ENCODE measurements at regions not wholly inside any gene's neighbourhood (a gene's known extent, or its start where the extent isn't known, plus 50 kb on each side); places are given as distances from the start of the nearest gene placed in this dataset.

DNA sequence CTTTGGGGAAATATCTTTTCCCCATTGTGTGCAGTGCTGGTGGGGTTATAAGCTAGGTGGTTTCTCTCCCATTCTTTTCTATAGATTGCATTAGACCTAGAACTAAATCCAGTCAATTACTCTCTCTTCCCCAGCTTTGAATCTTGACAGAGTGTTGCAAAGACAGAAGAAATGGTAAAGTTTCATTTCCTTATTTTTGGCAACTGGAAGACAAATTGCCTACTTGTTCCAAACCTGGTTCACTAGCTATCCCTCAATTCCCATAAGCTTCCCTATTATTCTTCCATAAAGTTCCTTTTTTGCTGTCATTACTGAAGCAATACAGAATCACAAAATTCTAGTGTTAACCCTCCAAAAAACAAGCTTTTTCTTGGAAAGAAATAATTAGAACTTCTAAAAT, 94.0 kb upstream of the ITGA4 start:
- TF ChIP-seq RFX5 (IDR thresholded peaks at IDR 0.05; ENCODE audit: low read depth, low read length), result no peak
- TF ChIP-seq FOS (IDR thresholded peaks at IDR 0.05; ENCODE audit: low read depth, low read length), result no peak
- TF ChIP-seq NFE2L2 (IDR thresholded peaks at IDR 0.05; ENCODE audit: low read depth, low read length), result no peak
- no peaks in the 10 kb centered on the region for H3K36me3 ChIP-seq (ENCODE audit: control insufficient read depth, insufficient read depth, low read length)
- no peaks in the 10 kb centered on the region for H3K27me3 ChIP-seq (ENCODE audit: control insufficient read depth, insufficient read depth, low read length)
- no peak overlapping the region for H3K23ac ChIP-seq (ENCODE audit: low read depth, low read length)
- no peaks in the 10 kb centered on the region for H3K9me3 ChIP-seq (ENCODE audit: control insufficient read depth, insufficient read depth, low read length)
- H3K56ac ChIP-seq (ENCODE audit: extremely low read depth, insufficient read depth, low read length), result no peak overlapping the region
- no peak overlapping the region for H3K27ac ChIP-seq (ENCODE audit: insufficient read depth, low read length)
- H3K4me3 ChIP-seq (ENCODE audit: insufficient read depth, low read depth, low read length), result no peak overlapping the region
- no peak overlapping the region for H2BK15ac ChIP-seq (ENCODE audit: low read depth, low read length)
- no peak overlapping the region for H3K14ac ChIP-seq (replicated peaks; ENCODE audit: low read depth, low read length)
- intact Hi-C loops (cut with micrococcal nuclease) (no loop called here), in situ Hi-C loops (cut with MboI; ENCODE audit: low sequenced_read_pairs) (no loop called here), dilution Hi-C loops (cut with HindIII; ENCODE audit: low sequenced_read_pairs, unreplicated experiment) (no loop called here)
- no peak overlapping the region for H2BK120ac ChIP-seq (ENCODE audit: low read depth, low read length)
- H4K91ac ChIP-seq (ENCODE audit: insufficient read depth, low read depth, low read length), result no peak overlapping the region
- H4K8ac ChIP-seq (ENCODE audit: low read depth in 2 of 2, low read length in 2 of 2), result no peak overlapping the region
- DNase-seq (no peak), ATAC-seq (ENCODE audit: low read depth) (no peak)
- H2BK5ac ChIP-seq (ENCODE audit: low read depth, low read length, poor library complexity, severe bottlenecking), result no peak overlapping the region
- H3K18ac ChIP-seq (ENCODE audit: low read depth, low read length), result no peak overlapping the region
- no peak overlapping the region for H2AFZ ChIP-seq (replicated peaks; ENCODE audit: low read length, poor library complexity)
- no peak overlapping the region for H4K5ac ChIP-seq (ENCODE audit: low read depth, low read length)
- POLR2A ChIA-PET (ENCODE audit: unreplicated experiment), result interaction anchor here (0.6 kb wide), 1 partner anchor 16 kb away, joined by 3 read pairs; no protein-coding TSS in a partner anchor
- H3K79me1 ChIP-seq (ENCODE audit: low read depth in 1 of 2, low read length in 2 of 2), result no peaks in the 10 kb centered on the region
- H3K4me1 ChIP-seq (ENCODE audit: control insufficient read depth, insufficient read depth, low read length), result no peaks in the 10 kb centered on the region
- H3K9ac ChIP-seq (ENCODE audit: low read depth, low read length), result no peak overlapping the region
- H2BK20ac ChIP-seq (ENCODE audit: low read depth, low read length), result no peak overlapping the region
- no peak overlapping the region for H3K4me2 ChIP-seq (ENCODE audit: low read depth, low read length)
- H3K4ac ChIP-seq (ENCODE audit: low read depth, low read length), result no peak overlapping the region
- H2AK5ac ChIP-seq (ENCODE audit: low read depth, low read length), result no peak overlapping the region
- no peaks in the 10 kb centered on the region for H4K20me1 ChIP-seq (ENCODE audit: insufficient read depth, low read length)
- H2AK9ac ChIP-seq (replicated peaks; ENCODE audit: low read depth, low read length, poor library complexity), result no peak overlapping the region
- no TSS peak for BruUV-seq (replicated peaks)
- no peaks in the 10 kb centered on the region for H3K9me1 ChIP-seq (ENCODE audit: insufficient read depth, low read length)
- CTCF ChIA-PET, result no interaction called here
